ENCODE measurements at regions not wholly inside any gene's neighbourhood (a gene's known extent, or its start where the extent isn't known, plus 50 kb on each side); places are given as distances from the start of the nearest gene placed in this dataset.

- DNase-seq = no peak
Observed at GRCh38 chr14:79965896-79966295, 245.4 kb downstream of the DIO2 start.

DNA sequence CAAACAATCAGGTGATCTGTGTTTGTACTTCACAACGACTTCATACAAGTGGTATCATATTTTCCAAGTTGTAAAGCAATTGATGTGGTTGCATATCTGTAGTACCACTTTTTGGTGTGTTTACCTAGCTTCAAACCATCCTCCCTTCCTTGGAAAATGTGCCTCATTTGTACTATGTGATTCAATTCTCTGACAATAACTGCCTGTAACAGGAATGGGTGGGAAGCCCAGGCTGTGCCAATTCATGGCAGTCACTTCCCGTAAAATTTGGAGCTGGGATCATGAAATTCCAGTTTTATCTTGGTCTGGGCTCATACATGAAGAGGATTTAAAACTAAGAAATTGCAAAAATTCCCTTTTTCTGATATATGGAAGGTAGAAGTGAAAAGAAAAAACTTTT, 250.1 kb downstream of the DIO2 start:
- no peak for DNase-seq

DNA sequence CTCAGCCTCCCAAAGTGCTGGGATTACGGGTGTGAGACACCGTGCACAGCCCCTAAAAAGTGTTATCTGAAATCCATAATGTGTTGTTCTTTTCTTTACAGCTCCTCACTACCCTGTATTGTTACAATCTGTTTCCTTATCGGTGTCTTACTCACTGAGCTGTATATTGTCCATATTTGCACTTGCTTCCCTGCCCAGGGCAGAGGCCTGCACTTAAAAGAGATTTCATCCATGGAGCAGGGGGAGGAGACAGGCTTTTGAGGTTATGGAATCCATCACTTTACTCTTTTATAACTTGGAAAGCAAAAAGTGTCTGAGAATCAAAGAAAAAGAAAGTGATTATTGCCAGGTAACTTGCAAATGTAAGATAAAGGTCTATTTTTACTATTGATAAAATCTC, 251.0 kb downstream of the DIO2 start:
- DNase-seq = no peak

DNA sequence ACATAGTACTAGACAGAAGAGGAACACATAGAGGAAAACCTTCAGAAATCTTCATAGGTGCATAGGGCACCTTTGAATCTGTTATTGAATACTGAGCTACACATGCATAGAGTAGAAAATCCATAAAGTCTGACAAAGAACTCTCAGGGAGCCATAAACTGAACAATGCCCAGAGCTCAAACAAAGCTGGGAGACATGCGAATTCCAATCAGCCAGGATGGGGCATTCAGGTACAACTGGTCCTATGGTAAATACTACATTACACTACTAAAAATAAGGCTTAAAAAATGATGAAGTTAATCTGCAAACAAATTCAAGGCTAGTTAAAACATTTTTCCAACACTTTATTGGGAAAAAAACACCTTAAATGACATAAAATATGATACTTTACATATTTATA, 259.7 kb downstream of the DIO2 start:
- DNase-seq = no peak

GRCh38 chr14:79949906-79950305, 261.4 kb downstream of the DIO2 start:
- no peak for DNase-seq

DNA sequence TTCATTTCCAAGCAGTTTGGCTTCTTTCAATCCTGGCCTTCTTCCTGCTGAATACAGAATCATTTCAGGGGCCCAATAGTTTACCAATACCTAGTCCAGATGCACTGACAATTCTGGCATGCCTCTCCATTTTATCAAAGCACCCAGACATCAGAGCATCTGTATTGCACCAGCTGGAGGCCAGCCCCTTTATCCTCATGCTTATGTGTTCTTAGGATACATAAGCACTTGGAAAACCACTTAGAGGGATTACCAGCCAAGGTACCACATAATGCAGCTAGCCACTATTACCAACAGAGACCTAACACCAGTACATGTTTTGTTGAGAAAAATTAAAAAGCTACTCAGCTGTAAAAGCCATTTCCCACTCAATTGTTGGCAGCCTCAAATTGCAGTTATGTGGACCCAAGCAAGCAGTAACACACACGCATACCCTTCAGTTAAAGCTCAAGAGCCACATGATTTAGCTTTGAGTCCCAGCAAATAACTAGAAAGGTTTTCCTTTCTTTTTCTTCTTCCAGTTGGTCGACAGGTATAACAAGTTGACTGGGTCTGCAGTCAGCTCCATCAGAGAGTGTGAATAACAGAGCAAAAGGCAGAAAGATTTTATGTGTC, 263.8 kb downstream of the DIO2 start:
- DNase-seq = no peak

DNA sequence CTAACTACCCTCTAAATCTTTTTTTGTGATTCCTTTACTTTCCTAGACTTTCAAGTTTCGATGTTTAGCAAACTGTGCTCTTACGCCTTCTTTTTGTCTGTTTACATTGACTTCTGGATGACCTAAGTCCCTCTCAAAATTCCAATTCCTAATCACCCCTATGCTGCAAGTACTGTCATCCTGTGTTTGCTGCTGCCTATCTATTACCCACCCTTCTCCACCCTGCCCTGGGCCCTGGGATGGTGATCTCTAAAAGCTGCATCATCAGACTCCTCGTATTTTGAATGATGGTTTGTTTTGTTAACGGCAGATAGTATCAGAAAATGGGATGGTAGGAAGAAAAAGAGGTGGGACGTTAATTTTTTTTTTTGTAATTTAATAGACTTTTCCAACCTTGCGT, 272.1 kb downstream of the DIO2 start:
- DNase-seq = no peak

GRCh38 chr14:79938185-79938584, 273.1 kb downstream of the DIO2 start:
- no peak for DNase-seq

- DNase-seq = no peak
Observed at GRCh38 chr14:79937433-79937832, 273.9 kb downstream of the DIO2 start.

GRCh38 chr14:79924551-79924950, 286.8 kb downstream of the DIO2 start:
- no peak for DNase-seq

DNA sequence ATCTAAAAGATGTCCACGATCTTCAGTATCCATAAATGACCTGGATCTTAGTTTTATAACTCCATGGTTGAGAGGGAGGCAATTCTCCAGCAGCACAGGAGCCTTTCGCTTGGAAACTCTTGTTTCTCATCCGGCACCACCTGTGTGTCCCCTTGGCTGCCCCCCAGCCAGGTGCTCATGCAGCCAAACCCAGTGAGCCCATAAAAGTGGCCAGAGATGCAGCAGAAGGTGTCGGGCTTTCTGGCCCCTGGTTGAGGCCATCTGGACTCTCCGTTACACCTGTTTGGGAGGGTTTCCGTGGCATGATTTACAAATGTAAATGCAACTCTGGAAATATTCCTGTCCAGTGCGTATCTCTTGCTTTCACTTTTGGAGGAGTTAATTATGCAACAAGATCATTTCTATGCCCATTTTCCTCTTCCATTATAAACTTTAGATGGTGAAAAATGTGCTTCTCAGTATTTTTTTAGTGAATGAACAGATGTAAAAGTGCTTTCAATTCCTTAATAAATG, 291.1 kb downstream of the DIO2 start:
- DNase-seq = no peak

Data from hypothalamus (tissue), 51 donors.